ENCODE measurements at regions not wholly inside any gene's neighbourhood (a gene's known extent, or its start where the extent isn't known, plus 50 kb on each side); places are given as distances from the start of the nearest gene placed in this dataset.

DNA sequence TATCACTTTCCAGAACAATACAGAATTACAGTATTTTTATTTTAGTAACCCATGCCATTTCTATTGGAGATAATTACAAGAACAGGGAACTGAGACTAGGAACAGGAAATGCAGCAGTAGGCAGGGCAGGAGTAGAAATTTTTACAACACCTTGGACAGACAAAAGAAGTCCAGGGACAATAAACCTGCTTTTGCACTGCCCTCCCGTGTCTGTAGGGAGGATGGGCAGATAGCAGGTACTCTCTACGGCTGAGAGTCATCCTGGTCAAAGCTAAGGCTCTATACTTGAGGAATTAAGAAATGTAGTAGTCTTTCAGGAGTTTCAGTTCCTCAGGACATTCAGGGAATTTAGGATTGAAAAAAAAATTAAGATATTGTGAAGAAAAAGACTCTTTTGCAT lies 63.4 kb downstream of the VAX1 start:
- TF ChIP-seq POLR2A (IDR thresholded peaks at IDR 0.05) = no peak
- TF ChIP-seq, protein P1, sequence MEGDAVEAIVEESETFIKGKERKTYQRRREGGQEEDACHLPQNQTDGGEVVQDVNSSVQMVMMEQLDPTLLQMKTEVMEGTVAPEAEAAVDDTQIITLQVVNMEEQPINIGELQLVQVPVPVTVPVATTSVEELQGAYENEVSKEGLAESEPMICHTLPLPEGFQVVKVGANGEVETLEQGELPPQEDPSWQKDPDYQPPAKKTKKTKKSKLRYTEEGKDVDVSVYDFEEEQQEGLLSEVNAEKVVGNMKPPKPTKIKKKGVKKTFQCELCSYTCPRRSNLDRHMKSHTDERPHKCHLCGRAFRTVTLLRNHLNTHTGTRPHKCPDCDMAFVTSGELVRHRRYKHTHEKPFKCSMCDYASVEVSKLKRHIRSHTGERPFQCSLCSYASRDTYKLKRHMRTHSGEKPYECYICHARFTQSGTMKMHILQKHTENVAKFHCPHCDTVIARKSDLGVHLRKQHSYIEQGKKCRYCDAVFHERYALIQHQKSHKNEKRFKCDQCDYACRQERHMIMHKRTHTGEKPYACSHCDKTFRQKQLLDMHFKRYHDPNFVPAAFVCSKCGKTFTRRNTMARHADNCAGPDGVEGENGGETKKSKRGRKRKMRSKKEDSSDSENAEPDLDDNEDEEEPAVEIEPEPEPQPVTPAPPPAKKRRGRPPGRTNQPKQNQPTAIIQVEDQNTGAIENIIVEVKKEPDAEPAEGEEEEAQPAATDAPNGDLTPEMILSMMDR (IDR thresholded peaks at IDR 0.05) = peak in 1 of 4 experiments; percentile 39
